Astrocyte (in vitro differentiated cells and primary cell): ENCODE measurements at regions not wholly inside any gene's neighbourhood (a gene's known extent, or its start where the extent isn't known, plus 50 kb on each side); places are given as distances from the start of the nearest gene placed in this dataset.

Experiments
- DNase-seq: peaks from one replicate; pipeline ENCODE4 v3.0.0-alpha.2; 2010; ENCODE audit warnings: low read depth
- FAIRE-seq: peaks from 2 replicates; lab custom pipeline; 2011; peaks lifted over from hg19 to GRCh38; lab: Jason Lieb, UNC
- H2AFZ ChIP-seq: 2 replicates; pipeline ENCODE4 v1.6.0; 2012; ENCODE audit warnings: low read depth, low read length, inconsistent platforms
- H3K27ac ChIP-seq: 2 replicates; pipeline ENCODE4 v1.5.1; 2011; ENCODE audit warnings: low read depth, low read length, inconsistent platforms
- H3K27me3 ChIP-seq: 2 replicates; pipeline ENCODE4 v1.6.0; 2011; ENCODE audit warnings: low read length, inconsistent platforms; ENCODE audit not compliant: insufficient read depth
- H3K36me3 ChIP-seq: 2 replicates; pipeline ENCODE4 v1.5.1; 2011; ENCODE audit warnings: low read length, inconsistent platforms; ENCODE audit not compliant: insufficient read depth
- H3K4me1 ChIP-seq: 2 replicates; pipeline ENCODE4 v1.5.1; 2011; ENCODE audit warnings: low read length, inconsistent platforms; ENCODE audit not compliant: insufficient read depth
- H3K4me2 ChIP-seq: 2 replicates; pipeline ENCODE4 v1.6.0; 2012; ENCODE audit warnings: low read length, inconsistent platforms
- H3K4me3 ChIP-seq: 2 replicates; pipeline ENCODE4 v1.5.1; 2011; ENCODE audit warnings: low read depth, mild to moderate bottlenecking, low read length, inconsistent platforms; ENCODE audit not compliant: insufficient read depth
- H3K79me2 ChIP-seq: 2 replicates; pipeline ENCODE4 v1.6.0; 2012; ENCODE audit warnings: mild to moderate bottlenecking, low read length, inconsistent platforms; ENCODE audit not compliant: insufficient read depth
- H3K9ac ChIP-seq: 2 replicates; pipeline ENCODE4 v1.6.0; 2012; ENCODE audit warnings: mild to moderate bottlenecking, low read length, inconsistent platforms
- H3K9me3 ChIP-seq: 2 replicates; pipeline ENCODE4 v1.5.1; 2012; ENCODE audit warnings: low read depth, mild to moderate bottlenecking, low read length, inconsistent platforms; ENCODE audit not compliant: insufficient read depth
- H4K20me1 ChIP-seq: 2 replicates; pipeline ENCODE4 v1.6.0; 2012; ENCODE audit warnings: low read length, inconsistent platforms; ENCODE audit not compliant: insufficient read depth
- H3K27ac Mint-ChIP-seq: one replicate; pipeline ENCODE4 v1.8.0; 2021; ENCODE audit warnings: mild to moderate bottlenecking, mixed read lengths; ENCODE audit not compliant: unreplicated experiment
- H3K27me3 Mint-ChIP-seq: one replicate; pipeline ENCODE4 v1.8.0; 2021; ENCODE audit warnings: low read depth, mixed read lengths; ENCODE audit not compliant: unreplicated experiment
- H3K36me3 Mint-ChIP-seq: one replicate; pipeline ENCODE4 v1.8.0; 2021; ENCODE audit warnings: low read depth, mixed read lengths; ENCODE audit not compliant: unreplicated experiment
- H3K4me1 Mint-ChIP-seq: one replicate; pipeline ENCODE4 v1.8.0; 2021; ENCODE audit warnings: low read depth, mixed read lengths; ENCODE audit not compliant: unreplicated experiment
- H3K4me3 Mint-ChIP-seq: one replicate; pipeline ENCODE4 v1.8.0; 2021; ENCODE audit warnings: mild to moderate bottlenecking, moderate library complexity, mixed read lengths; ENCODE audit not compliant: unreplicated experiment
- H3K9me3 Mint-ChIP-seq: one replicate; pipeline ENCODE4 v1.8.0; 2021; ENCODE audit warnings: mild to moderate bottlenecking, mixed read lengths; ENCODE audit not compliant: unreplicated experiment
- CTCF ChIP-seq: IDR thresholded peaks from 2 replicates; pipeline ENCODE4 v1.5.1; 2011; ENCODE audit warnings: low read depth, mild to moderate bottlenecking, inconsistent platforms, low read length, moderate library complexity; ENCODE audit not compliant: insufficient read depth
- EZH2 ChIP-seq: IDR thresholded peaks from 2 replicates; pipeline ENCODE4 v1.6.1; 2012; ENCODE audit warnings: mild to moderate bottlenecking, low read length, inconsistent platforms; ENCODE audit not compliant: insufficient read depth

GRCh38 chr13:38262211-38262610, 87.4 kb upstream of the UFM1 start:
- TF ChIP-seq CTCF (no peak), EZH2 (no peak)
- FAIRE-seq, result no peak
- H3K9me3 Mint-ChIP-seq, result peaks cover 2% of the 10 kb centered on the region

DNA sequence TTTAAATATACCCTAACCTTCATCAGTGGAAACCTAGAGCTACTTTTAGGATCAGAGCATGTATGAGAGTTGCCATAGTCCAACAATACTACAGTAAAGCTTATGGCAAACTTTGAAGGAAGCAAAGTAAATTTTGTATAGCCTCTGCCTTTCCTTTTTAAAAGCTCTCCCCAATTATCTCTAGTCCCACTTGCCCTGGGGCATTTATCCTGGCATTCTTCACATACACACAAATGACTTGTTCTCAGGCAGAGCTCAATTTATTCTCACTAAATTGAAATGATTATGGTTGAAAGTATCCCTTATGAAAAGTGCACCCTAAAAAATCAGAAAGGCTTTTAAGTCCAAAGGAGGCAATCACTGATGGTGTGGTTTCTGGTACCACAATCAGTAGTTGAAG, 94.1 kb upstream of the UFM1 start:
- Mint-ChIP-seq H3K27ac (no peak overlapping the region), H3K4me1 (no peaks in the 10 kb centered on the region), H3K27me3 (no peaks in the 10 kb centered on the region), H3K36me3 (no peaks in the 10 kb centered on the region), H3K4me3 (no peak overlapping the region), H3K9me3 (no peaks in the 10 kb centered on the region)
- DNase-seq (no peak), FAIRE-seq (no peak)
- Histone ChIP-seq H3K4me3 (no peak overlapping the region), H2AFZ (no peak overlapping the region), H3K27me3 (no peaks in the 10 kb centered on the region), H4K20me1 (no peaks in the 10 kb centered on the region), H3K9me3 (no peaks in the 10 kb centered on the region), H3K4me1 (no peaks in the 10 kb centered on the region), H3K4me2 (no peak overlapping the region), H3K79me2 (no peaks in the 10 kb centered on the region), H3K9ac (no peak overlapping the region), H3K27ac (no peak overlapping the region), H3K36me3 (no peaks in the 10 kb centered on the region)
- TF ChIP-seq EZH2 (no peak), CTCF (no peak)

More at GRCh38 chr13:38262211-38262610, 87.4 kb upstream of the UFM1 start:
- Histone ChIP-seq H3K4me2 (no peak overlapping the region), H3K9me3 (no peaks in the 10 kb centered on the region), H3K27ac (no peak overlapping the region), H3K4me1 (no peaks in the 10 kb centered on the region), H3K9ac (no peak overlapping the region), H2AFZ (no peak overlapping the region), H3K79me2 (no peaks in the 10 kb centered on the region), H3K4me3 (no peak overlapping the region), H4K20me1 (no peaks in the 10 kb centered on the region), H3K27me3 (no peaks in the 10 kb centered on the region), H3K36me3 (no peaks in the 10 kb centered on the region)
- Mint-ChIP-seq H3K4me1 (no peaks in the 10 kb centered on the region), H3K36me3 (no peaks in the 10 kb centered on the region), H3K27ac (no peak overlapping the region), H3K27me3 (no peaks in the 10 kb centered on the region), H3K4me3 (no peak overlapping the region)
- peak; percentile 30 for DNase-seq

GRCh38 chr13:38239874-38240273, 109.8 kb upstream of the UFM1 start:
- no peak for DNase-seq
- no peaks in the 10 kb centered on the region for H3K27me3 Mint-ChIP-seq
- H3K36me3 Mint-ChIP-seq, result no peaks in the 10 kb centered on the region
- no peaks in the 10 kb centered on the region for H3K4me1 ChIP-seq
- no peak overlapping the region for H3K4me2 ChIP-seq
- H3K9ac ChIP-seq, result no peak overlapping the region
- FAIRE-seq, result no peak
- H3K79me2 ChIP-seq, result no peaks in the 10 kb centered on the region
- TF ChIP-seq EZH2 (no peak), CTCF (no peak)
- H3K4me1 Mint-ChIP-seq, result no peaks in the 10 kb centered on the region
- H3K9me3 Mint-ChIP-seq, result peaks cover 4% of the 10 kb centered on the region
- no peak overlapping the region for H3K27ac ChIP-seq
- H3K27ac Mint-ChIP-seq, result no peak overlapping the region
- no peak overlapping the region for H3K4me3 ChIP-seq
- H3K36me3 ChIP-seq, result no peaks in the 10 kb centered on the region
- H3K9me3 ChIP-seq, result no peaks in the 10 kb centered on the region
- no peak overlapping the region for H3K4me3 Mint-ChIP-seq
- H2AFZ ChIP-seq, result no peak overlapping the region
- H3K27me3 ChIP-seq, result no peaks in the 10 kb centered on the region
- H4K20me1 ChIP-seq, result no peaks in the 10 kb centered on the region
